Skeletal muscle satellite cell (primary cell): ENCODE measurements at regions not wholly inside any gene's neighbourhood (a gene's known extent, or its start where the extent isn't known, plus 50 kb on each side); places are given as distances from the start of the nearest gene placed in this dataset.
A peak's percentile ranks its signal among the peaks of the same experiment; 100 is the strongest.
"Not testable (repeated sequence)": the region's sequence is repeated elsewhere in the genome, so short reads cannot be mapped to it uniquely, and the experiment has no call there.

Experiments
- H3K27me3 ChIP-seq: 2 replicates; pipeline ENCODE4 v1.7.0; 2013; ENCODE audit warnings: low read length; ENCODE audit not compliant: control insufficient read depth, insufficient read depth
- H3K36me3 ChIP-seq: 2 replicates; pipeline ENCODE4 v1.7.0; 2013; ENCODE audit warnings: mild to moderate bottlenecking, control low read depth, low read length; ENCODE audit not compliant: insufficient read depth
- H3K4me1 ChIP-seq: 2 replicates; pipeline ENCODE4 v1.7.0; 2013; ENCODE audit warnings: low read length; ENCODE audit not compliant: control insufficient read depth, insufficient read depth
- H3K4me2 ChIP-seq: 2 replicates; pipeline ENCODE4 v1.7.0; 2013; ENCODE audit warnings: mild to moderate bottlenecking, low read length
- H3K4me3 ChIP-seq: 2 replicates; pipeline ENCODE4 v1.7.0; 2013; ENCODE audit warnings: low read length
- H3K9ac ChIP-seq: 2 replicates; pipeline ENCODE4 v1.7.0; 2013; ENCODE audit warnings: mild to moderate bottlenecking, low read depth, low read length, moderate library complexity
- H3K9me3 ChIP-seq: replicated peaks from 2 replicates; pipeline ENCODE4 v1.7.0; 2013; ENCODE audit warnings: mild to moderate bottlenecking, control low read depth, low read length

GRCh38 chrX:52261125-52261462 lies 76.4 kb downstream of the MAGED4 start:
- Histone ChIP-seq H3K9me3 (no peaks in the 10 kb centered on the region), H3K9ac (no peak overlapping the region), H3K27me3 (peaks cover 42% of the 10 kb centered on the region), H3K36me3 (no peaks in the 10 kb centered on the region), H3K4me2 (peak overlapping the region; percentile 98), H3K4me1 (peaks cover 4% of the 10 kb centered on the region), H3K4me3 (peak overlapping the region; percentile 96)

- Histone ChIP-seq H3K36me3 (no peaks in the 10 kb centered on the region), H3K4me2 (peak overlapping the region; percentile 98), H3K4me3 (peak overlapping the region; percentile 96), H3K4me1 (peaks cover 4% of the 10 kb centered on the region), H3K27me3 (peaks cover 42% of the 10 kb centered on the region), H3K9ac (peak overlapping the region; percentile 92), H3K9me3 (no peaks in the 10 kb centered on the region)
These were observed 76.9 kb downstream of the MAGED4 start for GRCh38 chrX:52261463-52262194.

- Histone ChIP-seq H3K9ac (peak overlapping the region; percentile 92), H3K27me3 (peaks cover 41% of the 10 kb centered on the region), H3K4me1 (peaks cover 4% of the 10 kb centered on the region), H3K4me3 (peak overlapping the region; percentile 96), H3K9me3 (no peaks in the 10 kb centered on the region), H3K4me2 (peak overlapping the region; percentile 98), H3K36me3 (no peaks in the 10 kb centered on the region)
These were observed 77.5 kb downstream of the MAGED4 start for GRCh38 chrX:52262195-52262546.

DNA sequence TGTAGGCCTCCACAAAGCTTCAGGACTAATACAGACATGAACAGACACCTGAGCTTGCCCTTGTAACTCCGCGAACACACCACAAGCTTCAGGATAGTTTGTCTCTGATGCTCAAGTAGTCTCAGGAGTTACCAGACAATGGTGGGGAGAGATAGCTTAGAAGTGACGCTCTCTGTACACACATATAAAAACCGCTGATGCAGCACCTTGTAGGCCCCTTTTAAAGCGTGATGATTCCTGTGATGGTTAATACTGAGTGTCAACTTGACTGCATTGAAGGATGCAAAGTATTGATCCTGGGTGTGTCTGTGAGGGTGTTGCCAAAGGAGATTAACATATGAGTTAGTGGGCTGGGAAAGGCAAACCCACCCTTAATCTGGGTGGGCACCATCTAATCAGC lies 78.7 kb downstream of the MAGED4 start:
- no peaks in the 10 kb centered on the region for H3K36me3 ChIP-seq
- H3K9me3 ChIP-seq = no peaks in the 10 kb centered on the region
- H3K9ac ChIP-seq = no peak overlapping the region
- no peak overlapping the region for H3K4me3 ChIP-seq
- H3K27me3 ChIP-seq = peaks cover 30% of the 10 kb centered on the region
- peaks cover 4% of the 10 kb centered on the region for H3K4me1 ChIP-seq
- H3K4me2 ChIP-seq = no peak overlapping the region

DNA sequence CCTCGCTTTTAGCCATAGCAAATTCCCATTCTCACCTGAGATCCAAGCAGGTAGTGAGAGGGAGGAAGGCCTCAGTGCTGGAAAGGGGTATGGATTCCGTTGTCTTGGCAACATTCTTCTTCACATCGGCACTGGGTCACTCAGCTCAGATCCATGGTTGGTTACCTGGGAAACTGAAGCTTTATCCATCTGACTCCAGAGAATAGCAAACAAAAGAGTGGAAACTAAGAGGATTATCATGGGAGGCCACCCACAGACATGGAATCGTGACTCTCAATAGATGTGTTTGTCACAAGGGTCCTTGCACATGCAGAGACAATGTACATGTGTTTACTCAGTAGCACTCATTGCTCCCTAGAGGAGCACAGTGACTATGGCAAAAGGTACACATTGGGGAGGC lies 81.0 kb downstream of the MAGED4 start:
- peaks cover 4% of the 10 kb centered on the region for H3K4me1 ChIP-seq
- peaks cover 17% of the 10 kb centered on the region for H3K27me3 ChIP-seq
- H3K4me3 ChIP-seq = no peak overlapping the region

DNA sequence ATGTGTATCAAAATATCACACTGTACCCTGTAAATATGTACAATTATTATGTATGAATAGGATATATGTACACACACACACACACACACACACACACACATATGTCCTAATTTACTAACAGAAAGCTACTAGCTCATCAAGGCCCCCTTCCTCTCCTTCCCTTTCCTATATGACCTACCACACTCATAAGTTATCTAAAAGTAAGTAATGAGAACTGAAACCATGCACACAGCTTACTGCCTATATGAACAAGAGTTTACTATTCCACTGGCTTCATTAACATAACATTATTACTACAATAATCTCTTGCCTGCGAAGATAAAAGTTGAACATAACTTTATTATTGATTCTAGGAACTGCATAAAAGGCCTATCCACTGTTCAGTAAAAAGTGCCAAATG lies 83.8 kb downstream of the MAGED4 start:
- H3K4me1 ChIP-seq, H3K9ac ChIP-seq, H3K4me3 ChIP-seq, H3K4me2 ChIP-seq, H3K36me3 ChIP-seq, H3K9me3 ChIP-seq: not testable (repeated sequence)
- peaks cover 27% of the 10 kb centered on the region for H3K27me3 ChIP-seq

More for the DNA sequence above, 81.0 kb downstream of the MAGED4 start:
- no peaks in the 10 kb centered on the region for H3K9me3 ChIP-seq
- no peak overlapping the region for H3K9ac ChIP-seq
- no peak overlapping the region for H3K4me2 ChIP-seq
- H3K36me3 ChIP-seq = no peaks in the 10 kb centered on the region

DNA sequence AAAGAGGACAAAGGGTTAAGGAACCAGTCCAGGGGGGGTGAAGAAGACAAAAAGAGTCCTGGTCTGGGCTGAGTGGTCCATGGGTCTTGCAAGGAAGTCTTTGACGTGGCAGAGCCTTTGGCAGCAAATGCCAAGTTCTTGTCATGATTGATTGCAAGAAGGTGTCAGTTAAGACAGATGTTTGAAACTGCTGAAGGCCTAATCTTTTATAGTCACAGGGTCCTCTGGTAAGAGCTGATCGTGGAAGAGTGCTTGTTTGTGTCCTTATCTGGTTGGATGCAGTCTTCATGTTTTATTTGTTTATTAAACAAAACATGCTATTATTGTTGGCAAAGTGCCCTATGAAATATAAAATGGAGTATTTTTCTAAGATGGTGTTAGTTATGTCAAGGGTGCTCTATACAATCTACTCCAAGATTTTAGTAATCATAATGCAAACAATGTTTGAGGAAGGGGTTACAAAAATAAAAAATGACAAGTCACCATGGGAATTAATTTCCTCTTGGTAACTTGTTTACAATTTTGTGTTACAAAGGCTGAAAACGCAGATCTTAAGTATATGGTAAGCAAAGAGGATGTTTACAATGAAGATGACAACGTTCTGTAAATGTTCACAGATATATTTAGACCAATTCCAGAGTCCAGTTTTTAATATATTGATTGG lies 85.9 kb downstream of the MAGED4 start:
- no peaks in the 10 kb centered on the region for H3K36me3 ChIP-seq
- no peaks in the 10 kb centered on the region for H3K4me1 ChIP-seq
- no peaks in the 10 kb centered on the region for H3K9me3 ChIP-seq
- H3K9ac ChIP-seq = no peak overlapping the region
- H3K27me3 ChIP-seq = peaks cover 26% of the 10 kb centered on the region
- H3K4me3 ChIP-seq = no peak overlapping the region
- no peak overlapping the region for H3K4me2 ChIP-seq

GRCh38 chrX:52271206-52271605 lies 86.5 kb downstream of the MAGED4 start:
- Histone ChIP-seq H3K9me3 (no peaks in the 10 kb centered on the region), H3K9ac (no peak overlapping the region), H3K4me1 (no peaks in the 10 kb centered on the region), H3K4me3 (no peak overlapping the region), H3K36me3 (no peaks in the 10 kb centered on the region), H3K27me3 (peaks cover 24% of the 10 kb centered on the region), H3K4me2 (no peak overlapping the region)

DNA sequence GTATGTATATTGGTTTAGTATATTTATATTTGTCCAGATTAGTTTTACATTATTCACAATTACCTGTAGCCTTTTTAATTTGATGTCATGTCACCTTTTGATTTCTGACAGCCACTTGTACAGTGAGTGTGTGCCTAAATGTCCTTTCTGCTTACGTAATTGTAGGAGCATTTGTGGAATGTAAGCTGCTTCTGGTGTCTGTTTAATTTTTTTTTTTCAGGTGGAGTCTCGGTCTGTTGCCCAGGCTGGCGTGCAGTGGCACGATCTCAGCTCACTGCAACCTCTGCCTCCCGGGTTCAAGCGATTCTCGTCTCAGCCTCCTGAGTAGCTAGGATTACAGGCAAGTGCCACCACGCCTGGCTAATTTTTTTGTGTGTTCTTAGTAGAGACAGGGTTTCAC lies 91.2 kb upstream of the XAGE2 start:
- H3K9ac ChIP-seq = no peak overlapping the region
- no peaks in the 10 kb centered on the region for H3K36me3 ChIP-seq
- H3K4me1 ChIP-seq = no peaks in the 10 kb centered on the region
- no peaks in the 10 kb centered on the region for H3K9me3 ChIP-seq
- no peak overlapping the region for H3K4me3 ChIP-seq
- H3K27me3 ChIP-seq = peaks cover 22% of the 10 kb centered on the region
- H3K4me2 ChIP-seq = no peak overlapping the region

DNA sequence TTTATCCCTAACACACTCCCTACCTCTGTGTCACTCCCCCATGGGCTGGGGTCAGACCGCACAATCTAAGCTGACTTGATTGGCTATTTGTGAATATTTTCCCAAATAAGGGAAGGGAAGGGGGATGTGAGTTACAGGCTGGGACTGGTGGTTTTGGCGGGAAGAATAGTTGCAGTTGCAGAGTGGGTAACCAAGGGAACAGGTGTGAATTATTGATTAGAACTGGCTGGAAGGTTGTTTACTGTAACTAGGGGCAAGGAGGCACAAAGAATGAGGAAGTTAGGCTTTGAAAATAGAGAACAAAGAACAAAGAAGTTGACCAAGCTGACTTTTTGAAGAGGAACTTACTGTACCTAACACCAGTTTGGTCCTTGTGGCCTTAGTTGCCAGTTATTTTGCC lies 88.0 kb upstream of the XAGE2 start:
- Histone ChIP-seq H3K36me3 (no peaks in the 10 kb centered on the region), H3K9ac (no peak overlapping the region), H3K4me1 (no peaks in the 10 kb centered on the region), H3K4me2 (no peak overlapping the region), H3K4me3 (no peak overlapping the region), H3K27me3 (peaks cover 11% of the 10 kb centered on the region), H3K9me3 (no peaks in the 10 kb centered on the region)

GRCh38 chrX:52284865-52285264 lies 84.0 kb upstream of the XAGE2 start:
- H3K9ac ChIP-seq = no peak overlapping the region
- no peaks in the 10 kb centered on the region for H3K9me3 ChIP-seq
- H3K27me3 ChIP-seq = peaks cover 6% of the 10 kb centered on the region
- H3K4me2 ChIP-seq = no peak overlapping the region
- H3K4me1 ChIP-seq = no peaks in the 10 kb centered on the region
- no peaks in the 10 kb centered on the region for H3K36me3 ChIP-seq
- no peak overlapping the region for H3K4me3 ChIP-seq

- H3K36me3 ChIP-seq, H3K4me3 ChIP-seq, H3K4me2 ChIP-seq, H3K9me3 ChIP-seq, H3K4me1 ChIP-seq, H3K9ac ChIP-seq, H3K27me3 ChIP-seq: not testable (repeated sequence)
These were observed 69.9 kb upstream of the XAGE2 start for GRCh38 chrX:52298968-52299367.
